H9 (cell line): ENCODE measurements at regions not wholly inside any gene's neighbourhood (a gene's known extent, or its start where the extent isn't known, plus 50 kb on each side); places are given as distances from the start of the nearest gene placed in this dataset.
A peak's percentile ranks its signal among the peaks of the same experiment; 100 is the strongest.

Source experiments
- DNase-seq: peaks from one replicate; pipeline ENCODE4 v3.0.0-alpha.2; 2017
- H2AFZ ChIP-seq: one replicate; pipeline ENCODE4 v1.6.1; 2013; ENCODE audit warnings: mild to moderate bottlenecking, low read length, control low read depth, moderate library complexity
- H2AK5ac ChIP-seq: 2 replicates; pipeline ENCODE4 v1.6.1; 2013; ENCODE audit warnings: low read length, control low read depth, mixed read lengths; ENCODE audit not compliant: insufficient read length
- H2BK120ac ChIP-seq: one replicate; pipeline ENCODE4 v1.6.1; 2013; ENCODE audit warnings: low read depth, mild to moderate bottlenecking, low read length, control low read depth, inconsistent platforms; ENCODE audit not compliant: poor library complexity, severe bottlenecking
- H2BK12ac ChIP-seq: 2 replicates; pipeline ENCODE4 v1.6.1; 2013; ENCODE audit warnings: low read length, control low read depth, mixed read lengths, low read depth; ENCODE audit not compliant: insufficient read length
- H2BK15ac ChIP-seq: 2 replicates; pipeline ENCODE4 v1.6.1; 2013; ENCODE audit warnings: low read depth, low read length, control low read depth
- H2BK20ac ChIP-seq: one replicate; pipeline ENCODE4 v1.6.1; 2013; ENCODE audit warnings: low read depth, mild to moderate bottlenecking, low read length, control low read depth, inconsistent platforms; ENCODE audit not compliant: poor library complexity, severe bottlenecking
- H2BK5ac ChIP-seq: 2 replicates; pipeline ENCODE4 v1.6.1; 2013; ENCODE audit warnings: low read length, control low read depth, mixed read lengths; ENCODE audit not compliant: insufficient read length
- H3K14ac ChIP-seq: 2 replicates; pipeline ENCODE4 v1.6.1; 2013; ENCODE audit warnings: low read length, control low read depth; ENCODE audit not compliant: insufficient read depth
- H3K18ac ChIP-seq: 2 replicates; pipeline ENCODE4 v1.6.1; 2013; ENCODE audit warnings: low read depth, mild to moderate bottlenecking, mixed read lengths, low read length, control low read depth; ENCODE audit not compliant: insufficient read length
- H3K23ac ChIP-seq: 2 replicates; pipeline ENCODE4 v1.6.1; 2013; ENCODE audit warnings: low read length, control low read depth, mixed read lengths, low read depth; ENCODE audit not compliant: insufficient read length
- H3K23me2 ChIP-seq: 2 replicates; pipeline ENCODE4 v1.6.1; 2013; ENCODE audit warnings: low read depth, mild to moderate bottlenecking, mixed read lengths, low read length, control low read depth; ENCODE audit not compliant: insufficient read length, poor library complexity, severe bottlenecking
- H3K27ac ChIP-seq: 2 replicates; pipeline ENCODE4 v1.5.1; 2013; ENCODE audit warnings: low read length, control low read depth, mixed read lengths, low read depth; ENCODE audit not compliant: insufficient read length
- H3K27me3 ChIP-seq: 2 replicates; pipeline ENCODE4 v1.6.1; 2013; ENCODE audit warnings: low read length, control low read depth, inconsistent platforms; ENCODE audit not compliant: insufficient read depth
- H3K4ac ChIP-seq: 2 replicates; pipeline ENCODE4 v1.6.1; 2013; ENCODE audit warnings: low read depth, mild to moderate bottlenecking, control low read depth, inconsistent platforms, low read length, moderate library complexity
- H3K4me1 ChIP-seq: 2 replicates; pipeline ENCODE4 v1.6.1; 2013; ENCODE audit warnings: low read length, control low read depth, inconsistent platforms; ENCODE audit not compliant: insufficient read depth
- H3K4me2 ChIP-seq: 2 replicates; pipeline ENCODE4 v1.6.1; 2013; ENCODE audit warnings: low read length, control low read depth, mixed read lengths; ENCODE audit not compliant: insufficient read length, insufficient read depth
- H3K56ac ChIP-seq: 2 replicates; pipeline ENCODE4 v1.6.1; 2013; ENCODE audit warnings: low read depth, mild to moderate bottlenecking, mixed read lengths, low read length, control low read depth; ENCODE audit not compliant: insufficient read length
- H3K79me1 ChIP-seq: 2 replicates; pipeline ENCODE4 v1.6.1; 2013; ENCODE audit warnings: low read depth, mild to moderate bottlenecking, moderate library complexity, low read length, control low read depth, inconsistent platforms; ENCODE audit not compliant: insufficient read depth, poor library complexity, severe bottlenecking
- H3K79me2 ChIP-seq: 2 replicates; pipeline ENCODE4 v1.6.1; 2013; ENCODE audit warnings: low read length, control low read depth, inconsistent platforms; ENCODE audit not compliant: insufficient read depth
- H3K9ac ChIP-seq: 2 replicates; pipeline ENCODE4 v1.6.1; 2013; ENCODE audit warnings: low read length, control low read depth, mixed read lengths; ENCODE audit not compliant: insufficient read length; ENCODE audit errors: extremely low read depth
- H3K9me3 ChIP-seq: one replicate; pipeline ENCODE4 v1.6.1; 2013; ENCODE audit warnings: low read depth, low read length, inconsistent platforms; ENCODE audit not compliant: control insufficient read depth
- H3T11ph ChIP-seq: one replicate; pipeline ENCODE4 v1.6.1; 2013; ENCODE audit warnings: mild to moderate bottlenecking, low read length, control low read depth, inconsistent platforms
- H4K20me1 ChIP-seq: one replicate; pipeline ENCODE4 v1.6.1; 2013; ENCODE audit not compliant: control insufficient read depth, insufficient read length, insufficient read depth
- H4K5ac ChIP-seq: 2 replicates; pipeline ENCODE4 v1.6.1; 2013; ENCODE audit warnings: low read depth, mild to moderate bottlenecking, mixed read lengths, low read length, control low read depth; ENCODE audit not compliant: insufficient read length
- H4K8ac ChIP-seq: replicated peaks from 2 replicates; pipeline ENCODE4 v1.6.1; 2013; ENCODE audit warnings: low read length, control low read depth, mixed read lengths, low read depth; ENCODE audit not compliant: insufficient read length
- H4K91ac ChIP-seq: 2 replicates; pipeline ENCODE4 v1.6.1; 2013; ENCODE audit warnings: low read depth, mild to moderate bottlenecking, moderate library complexity, mixed read lengths, low read length, control low read depth; ENCODE audit not compliant: insufficient read length
- H3K27ac Mint-ChIP-seq, 3 experiments: 2 replicates in 2 of 3; 3 replicates in 1 of 3; pipeline ENCODE4 v1.8.0; 2020 to 2021; ENCODE audit warnings: mixed read lengths in 3 of 3, mild to moderate bottlenecking in 1 of 3, moderate library complexity in 1 of 3
- H3K27me3 Mint-ChIP-seq: 2 replicates; pipeline ENCODE4 v1.8.0; 2021; ENCODE audit warnings: low read depth, mild to moderate bottlenecking, moderate library complexity, mixed read lengths
- H3K36me3 Mint-ChIP-seq, 3 experiments: 2 replicates in 2 of 3; 3 replicates in 1 of 3; pipeline ENCODE4 v1.8.0; 2020 to 2021; ENCODE audit warnings: low read depth in 3 of 3, mixed read lengths in 3 of 3; ENCODE audit not compliant: insufficient read depth in 1 of 3
- H3K4me1 Mint-ChIP-seq, 2 experiments: 2 replicates each; pipeline ENCODE4 v1.8.0; 2020; ENCODE audit warnings: mixed read lengths in 2 of 2
- H3K4me3 Mint-ChIP-seq, 2 experiments: 2 replicates in 1 of 2; 3 replicates in 1 of 2; pipeline ENCODE4 v1.8.0; 2020 to 2021; ENCODE audit warnings: mild to moderate bottlenecking in 2 of 2, mixed read lengths in 2 of 2, moderate library complexity in 1 of 2
- H3K9me3 Mint-ChIP-seq, 2 experiments: 2 replicates in 1 of 2; 3 replicates in 1 of 2; pipeline ENCODE4 v1.8.0; 2020; ENCODE audit warnings: mild to moderate bottlenecking in 2 of 2, mixed read lengths in 2 of 2, moderate library complexity in 1 of 2
- WGBS: extraction: QIAGEN DNeasy Blood & Tissue Kit; methylation state at CpG from one replicate; pipeline ENCODE4 v1.1.7; 2013; ENCODE audit warnings: missing lambda C conversion rate, low lambda C conversion rate, mixed read lengths; ENCODE audit not compliant: insufficient read length; ENCODE audit errors: extremely low coverage; 5-methylcytosine and 5-hydroxymethylcytosine counted together
- TF ChIP-seq, protein P1 (sequence below): fragments of 200-600 bp; sonication (generic); conservative IDR thresholded peaks from 3 replicates; pipeline ENCODE4 v1.8.0; 2021; ENCODE audit warnings: antibody characterized with exemption, mild to moderate bottlenecking

DNA sequence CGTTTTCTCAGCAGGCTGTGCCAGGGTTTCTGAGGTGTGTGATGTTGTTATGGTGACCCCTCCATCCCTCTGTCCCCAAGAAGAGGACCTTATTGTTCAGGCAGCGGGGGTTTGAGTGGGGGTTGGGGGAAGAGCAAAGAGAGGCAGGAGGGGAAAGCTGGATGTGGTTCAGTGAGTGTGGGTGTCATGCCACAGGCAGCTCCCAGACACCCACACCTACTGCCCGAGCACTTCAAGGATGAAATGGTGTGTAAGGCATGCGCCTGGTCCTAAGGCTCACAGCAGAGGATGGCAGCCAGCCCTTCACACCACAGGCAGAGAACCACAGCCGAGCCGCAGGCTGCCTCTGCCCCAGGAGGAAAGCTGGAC is 49.9 kb upstream of the STUM start:
- H2BK12ac ChIP-seq, result no peak overlapping the region
- no peak overlapping the region for H2BK120ac ChIP-seq
- H3K9ac ChIP-seq, result no peak overlapping the region
- Mint-ChIP-seq H3K36me3 (no peaks in the 10 kb centered on the region), H3K9me3 (no peaks in the 10 kb centered on the region), H3K27ac (no peak overlapping the region), H3K4me3 (no peak overlapping the region), H3K27me3 (peaks cover 41% of the 10 kb centered on the region), H3K4me1 (peaks cover 13 to 17% of the 10 kb centered on the region in 2 experiments)
- no peak overlapping the region for H2BK20ac ChIP-seq
- H3K9me3 ChIP-seq, result no peaks in the 10 kb centered on the region
- TF ChIP-seq, protein P1, sequence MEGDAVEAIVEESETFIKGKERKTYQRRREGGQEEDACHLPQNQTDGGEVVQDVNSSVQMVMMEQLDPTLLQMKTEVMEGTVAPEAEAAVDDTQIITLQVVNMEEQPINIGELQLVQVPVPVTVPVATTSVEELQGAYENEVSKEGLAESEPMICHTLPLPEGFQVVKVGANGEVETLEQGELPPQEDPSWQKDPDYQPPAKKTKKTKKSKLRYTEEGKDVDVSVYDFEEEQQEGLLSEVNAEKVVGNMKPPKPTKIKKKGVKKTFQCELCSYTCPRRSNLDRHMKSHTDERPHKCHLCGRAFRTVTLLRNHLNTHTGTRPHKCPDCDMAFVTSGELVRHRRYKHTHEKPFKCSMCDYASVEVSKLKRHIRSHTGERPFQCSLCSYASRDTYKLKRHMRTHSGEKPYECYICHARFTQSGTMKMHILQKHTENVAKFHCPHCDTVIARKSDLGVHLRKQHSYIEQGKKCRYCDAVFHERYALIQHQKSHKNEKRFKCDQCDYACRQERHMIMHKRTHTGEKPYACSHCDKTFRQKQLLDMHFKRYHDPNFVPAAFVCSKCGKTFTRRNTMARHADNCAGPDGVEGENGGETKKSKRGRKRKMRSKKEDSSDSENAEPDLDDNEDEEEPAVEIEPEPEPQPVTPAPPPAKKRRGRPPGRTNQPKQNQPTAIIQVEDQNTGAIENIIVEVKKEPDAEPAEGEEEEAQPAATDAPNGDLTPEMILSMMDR, result no peak
- no peak overlapping the region for H4K8ac ChIP-seq
- no peak overlapping the region for H3K27ac ChIP-seq
- no peak overlapping the region for H3T11ph ChIP-seq
- no peak overlapping the region for H3K23ac ChIP-seq
- no peaks in the 10 kb centered on the region for H3K23me2 ChIP-seq
- H2BK5ac ChIP-seq, result no peak overlapping the region
- no peaks in the 10 kb centered on the region for H3K79me1 ChIP-seq
- no peak overlapping the region for H2AFZ ChIP-seq
- H3K14ac ChIP-seq, result no peak overlapping the region
- WGBS, result no CpG with 5 or more reads among the region's 6 CpGs
- H3K18ac ChIP-seq, result no peak overlapping the region
- H3K4ac ChIP-seq, result no peak overlapping the region
- H3K27me3 ChIP-seq, result no peaks in the 10 kb centered on the region
- no peaks in the 10 kb centered on the region for H3K79me2 ChIP-seq
- no peaks in the 10 kb centered on the region for H4K20me1 ChIP-seq
- H4K91ac ChIP-seq, result no peak overlapping the region
- H3K4me1 ChIP-seq, result peaks cover 4% of the 10 kb centered on the region; the same call in 1 of the 2 replicates
- H4K5ac ChIP-seq, result no peak overlapping the region
- H3K4me2 ChIP-seq, result no peak overlapping the region
- DNase-seq, result peak; percentile 14
- H3K56ac ChIP-seq, result no peak overlapping the region
- H2AK5ac ChIP-seq, result no peak overlapping the region
- H2BK15ac ChIP-seq, result no peak overlapping the region
